Activated CD4-positive, alpha-beta memory T cell treated with anti-CD3 and anti-CD28 coated beads, Interleukin-2, amount 10 ng/mL, durations not matched to agents 7 days and 5 days (primary cell): ENCODE measurements at regions not wholly inside any gene's neighbourhood (a gene's known extent, or its start where the extent isn't known, plus 50 kb on each side); places are given as distances from the start of the nearest gene placed in this dataset.
"Not testable (repeated sequence)": the region's sequence is repeated elsewhere in the genome, so short reads cannot be mapped to it uniquely, and the experiment has no call there.

Experiments
- CTCF ChIA-PET: fragments of 350-600 bp; sonication (Branson Sonifier 250); formaldehyde crosslinking; loops from one replicate; lab custom pipeline; 2021; ENCODE audit warnings: antibody characterized with exemption, inconsistent platforms; lab: Charles Lee
- POLR2A ChIA-PET: fragments of 350-600 bp; sonication (Branson Sonifier 250); formaldehyde crosslinking; loops from one replicate; lab custom pipeline; 2021; ENCODE audit warnings: antibody characterized with exemption; lab: Charles Lee
- DNase-seq: peaks from one replicate; pipeline ENCODE4 v3.0.0-alpha.2; 2020
- H3K27ac Mint-ChIP-seq: one replicate; pipeline ENCODE4 v1.8.0; 2021; ENCODE audit warnings: mild to moderate bottlenecking, mixed read lengths
- H3K27me3 Mint-ChIP-seq: one replicate; pipeline ENCODE4 v1.8.0; 2021; ENCODE audit warnings: mixed read lengths
- H3K36me3 Mint-ChIP-seq: one replicate; pipeline ENCODE4 v1.8.0; 2021; ENCODE audit warnings: low read depth, mixed read lengths
- H3K4me1 Mint-ChIP-seq: one replicate; pipeline ENCODE4 v1.8.0; 2021; ENCODE audit warnings: mixed read lengths
- H3K4me3 Mint-ChIP-seq: one replicate; pipeline ENCODE4 v1.8.0; 2021; ENCODE audit warnings: mild to moderate bottlenecking, mixed read lengths
- H3K9me3 Mint-ChIP-seq: one replicate; pipeline ENCODE4 v1.8.0; 2021; ENCODE audit warnings: mixed read lengths

GRCh38 chr2:16067037-16067406 is 126.7 kb downstream of the MYCN start:
- Mint-ChIP-seq H3K27ac (no peak overlapping the region), H3K4me3 (no peak overlapping the region), H3K9me3 (peaks cover 13% of the 10 kb centered on the region), H3K36me3 (no peaks in the 10 kb centered on the region), H3K27me3 (no peaks in the 10 kb centered on the region), H3K4me1 (no peaks in the 10 kb centered on the region)
- CTCF ChIA-PET: no interaction called here
- POLR2A ChIA-PET: no interaction called here
- DNase-seq: no peak

DNA sequence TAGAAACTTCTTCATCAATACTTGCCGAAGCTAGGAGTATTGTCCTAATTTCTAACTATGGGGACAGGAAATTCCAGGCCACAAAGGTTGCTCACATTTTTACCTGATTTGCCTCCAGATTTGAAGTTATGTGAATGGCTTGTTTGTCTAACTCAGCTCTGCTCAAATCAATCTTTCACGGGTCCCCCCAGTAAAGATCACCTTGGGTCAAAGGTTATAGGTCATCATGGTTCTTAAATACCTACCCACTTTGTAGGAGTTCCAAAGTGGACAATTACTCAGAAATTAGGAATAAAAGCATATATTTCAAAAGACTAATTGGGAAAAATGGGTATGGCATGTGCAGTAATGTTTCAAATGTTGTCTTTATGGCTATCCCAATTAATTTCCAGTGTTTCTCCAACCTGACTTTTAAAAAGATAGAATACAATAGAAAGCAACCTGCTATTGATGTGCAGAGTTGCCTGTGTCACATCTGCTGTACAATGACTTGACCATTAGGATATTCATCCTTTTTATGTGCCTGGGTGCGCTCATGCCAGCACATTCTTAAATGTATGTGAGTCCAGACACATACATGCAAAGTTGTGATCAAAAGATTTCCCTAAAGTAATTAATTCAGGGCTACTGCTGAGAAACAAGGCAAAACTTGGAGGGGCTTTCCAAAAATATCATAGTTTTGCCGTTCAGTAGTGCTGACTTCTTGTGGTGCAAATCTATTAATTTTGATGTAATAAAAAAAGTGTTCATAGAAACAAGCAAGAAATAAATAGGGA is 126.1 kb downstream of the MYCN start:
- CTCF ChIA-PET: no interaction called here
- POLR2A ChIA-PET: no interaction called here

DNA sequence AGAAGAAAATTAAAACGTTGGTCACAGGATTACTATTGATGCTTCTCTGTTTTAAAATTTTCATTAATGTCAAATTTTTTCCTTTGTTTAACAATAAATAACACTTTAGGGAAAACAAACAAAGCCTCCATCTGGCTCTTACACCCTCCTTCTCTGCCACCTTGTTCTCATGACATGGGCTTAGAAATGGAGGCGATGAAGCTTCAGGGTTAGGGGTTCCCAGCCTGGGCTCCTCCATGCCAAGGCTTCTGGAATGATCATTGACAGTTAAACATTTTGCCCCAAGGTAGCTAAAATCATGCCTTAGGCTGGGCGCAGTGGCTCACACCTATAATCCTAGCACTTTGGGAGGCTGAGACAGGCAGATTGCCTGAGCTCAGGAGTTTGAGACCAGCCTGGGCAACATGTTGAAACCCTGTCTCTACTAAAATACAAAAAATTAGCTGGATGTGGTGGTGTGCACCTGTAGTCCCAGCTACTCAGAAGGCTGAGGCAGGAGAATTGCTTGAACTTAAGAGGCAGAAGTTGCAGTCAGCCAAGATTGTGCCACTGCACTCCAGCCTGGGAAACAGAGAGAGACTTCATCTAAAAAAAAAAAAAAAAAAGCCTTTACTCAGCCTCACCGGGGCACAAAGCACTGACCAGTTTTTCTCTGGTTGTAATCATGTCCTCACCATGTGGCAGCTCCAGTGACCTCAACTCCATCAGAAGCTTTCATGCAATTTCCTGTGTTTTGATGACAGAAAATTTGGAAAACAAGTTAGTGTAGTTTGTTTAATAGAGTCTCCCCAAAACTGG is 125.1 kb downstream of the MYCN start:
- CTCF ChIA-PET, H3K27ac Mint-ChIP-seq, H3K4me3 Mint-ChIP-seq, DNase-seq, POLR2A ChIA-PET, H3K4me1 Mint-ChIP-seq, H3K36me3 Mint-ChIP-seq, H3K27me3 Mint-ChIP-seq: not testable (repeated sequence)
- peaks cover 13% of the 10 kb centered on the region for H3K9me3 Mint-ChIP-seq

More for the DNA sequence above, 126.1 kb downstream of the MYCN start:
- no peaks in the 10 kb centered on the region for H3K27me3 Mint-ChIP-seq
- H3K36me3 Mint-ChIP-seq: no peaks in the 10 kb centered on the region
- H3K4me3 Mint-ChIP-seq: no peak overlapping the region
- no peak for DNase-seq
- peaks cover 13% of the 10 kb centered on the region for H3K9me3 Mint-ChIP-seq
- no peak overlapping the region for H3K27ac Mint-ChIP-seq
- H3K4me1 Mint-ChIP-seq: no peaks in the 10 kb centered on the region

GRCh38 chr2:16064745-16065144 is 124.4 kb downstream of the MYCN start:
- H3K36me3 Mint-ChIP-seq: no peaks in the 10 kb centered on the region
- peaks cover 13% of the 10 kb centered on the region for H3K9me3 Mint-ChIP-seq
- no peak overlapping the region for H3K4me3 Mint-ChIP-seq
- CTCF ChIA-PET: no interaction called here
- no peaks in the 10 kb centered on the region for H3K27me3 Mint-ChIP-seq
- POLR2A ChIA-PET: no interaction called here
- no peak for DNase-seq
- no peak overlapping the region for H3K27ac Mint-ChIP-seq
- H3K4me1 Mint-ChIP-seq: no peaks in the 10 kb centered on the region

DNA sequence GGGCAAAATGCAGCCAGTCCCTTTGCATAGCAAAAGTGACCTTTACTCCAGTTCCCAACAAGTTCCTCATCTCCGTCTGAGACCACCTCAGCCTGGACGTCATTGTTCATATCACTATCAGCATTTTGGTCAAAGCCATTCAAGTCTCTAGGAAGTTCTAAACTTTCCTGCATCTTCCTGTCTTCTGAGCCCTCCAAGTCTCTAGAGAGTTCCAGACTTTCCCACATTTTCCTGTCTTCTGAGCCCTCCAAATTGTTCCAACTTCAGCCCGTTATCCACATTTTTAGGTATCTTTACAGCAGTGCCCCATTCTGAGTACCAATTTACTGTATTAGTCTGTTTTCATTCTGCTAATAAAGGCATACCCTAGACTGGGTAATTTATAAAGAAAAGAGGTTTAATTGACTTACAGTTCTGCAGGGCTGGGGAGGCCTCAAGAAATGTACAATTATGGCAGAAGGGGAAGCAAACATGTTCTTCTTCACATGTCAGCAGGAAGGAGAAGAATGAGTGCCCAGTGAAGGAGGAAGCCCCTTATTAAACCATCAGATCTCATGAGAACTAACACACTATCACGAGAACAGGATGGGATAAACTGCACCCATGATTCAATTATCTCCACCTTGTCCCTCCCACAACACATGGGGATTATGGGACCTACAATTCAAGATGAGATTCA is 123.7 kb downstream of the MYCN start:
- Mint-ChIP-seq H3K4me1 (no peaks in the 10 kb centered on the region), H3K4me3 (no peak overlapping the region)
- POLR2A ChIA-PET: no interaction called here

DNA sequence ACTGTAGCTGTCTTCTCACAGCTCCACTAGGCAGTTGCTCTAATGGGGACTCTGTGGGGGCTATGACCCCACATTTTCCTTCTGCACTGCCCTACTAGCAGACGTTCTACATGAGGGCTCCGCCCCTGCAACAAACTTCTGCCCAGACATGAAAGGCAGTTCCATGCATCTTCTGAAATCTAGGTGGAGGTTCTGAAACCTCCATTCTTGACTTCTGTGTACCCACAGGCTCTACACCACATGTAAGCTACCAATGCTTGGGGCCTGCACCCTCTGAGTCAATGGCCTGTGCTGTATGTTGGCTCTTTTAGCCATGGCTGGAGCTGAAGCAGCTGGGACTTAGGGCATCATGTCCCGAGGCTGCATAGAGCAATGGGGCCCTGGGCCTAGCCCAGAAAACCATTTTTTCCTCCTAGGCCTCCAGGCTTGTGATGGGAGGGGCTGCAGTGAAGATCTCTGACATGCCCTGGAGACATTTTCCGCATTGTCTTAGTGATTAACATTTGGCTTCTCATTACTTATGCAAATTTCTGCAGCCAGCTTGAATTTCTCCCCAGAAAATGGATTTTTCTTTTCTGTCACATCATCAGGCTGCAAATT is 123.0 kb downstream of the MYCN start:
- H3K4me1 Mint-ChIP-seq: no peaks in the 10 kb centered on the region
- ChIA-PET POLR2A (no interaction called here), CTCF (no interaction called here)
- peaks cover 13% of the 10 kb centered on the region for H3K9me3 Mint-ChIP-seq
- H3K36me3 Mint-ChIP-seq: no peaks in the 10 kb centered on the region
- H3K4me3 Mint-ChIP-seq: no peak overlapping the region
- H3K27ac Mint-ChIP-seq: no peak overlapping the region
- no peak for DNase-seq
- no peaks in the 10 kb centered on the region for H3K27me3 Mint-ChIP-seq

More for the DNA sequence above, 123.7 kb downstream of the MYCN start:
- H3K27ac Mint-ChIP-seq: no peak overlapping the region
- CTCF ChIA-PET: no interaction called here
- no peaks in the 10 kb centered on the region for H3K27me3 Mint-ChIP-seq
- H3K36me3 Mint-ChIP-seq: no peaks in the 10 kb centered on the region
- no peak for DNase-seq
- peaks cover 13% of the 10 kb centered on the region for H3K9me3 Mint-ChIP-seq

DNA sequence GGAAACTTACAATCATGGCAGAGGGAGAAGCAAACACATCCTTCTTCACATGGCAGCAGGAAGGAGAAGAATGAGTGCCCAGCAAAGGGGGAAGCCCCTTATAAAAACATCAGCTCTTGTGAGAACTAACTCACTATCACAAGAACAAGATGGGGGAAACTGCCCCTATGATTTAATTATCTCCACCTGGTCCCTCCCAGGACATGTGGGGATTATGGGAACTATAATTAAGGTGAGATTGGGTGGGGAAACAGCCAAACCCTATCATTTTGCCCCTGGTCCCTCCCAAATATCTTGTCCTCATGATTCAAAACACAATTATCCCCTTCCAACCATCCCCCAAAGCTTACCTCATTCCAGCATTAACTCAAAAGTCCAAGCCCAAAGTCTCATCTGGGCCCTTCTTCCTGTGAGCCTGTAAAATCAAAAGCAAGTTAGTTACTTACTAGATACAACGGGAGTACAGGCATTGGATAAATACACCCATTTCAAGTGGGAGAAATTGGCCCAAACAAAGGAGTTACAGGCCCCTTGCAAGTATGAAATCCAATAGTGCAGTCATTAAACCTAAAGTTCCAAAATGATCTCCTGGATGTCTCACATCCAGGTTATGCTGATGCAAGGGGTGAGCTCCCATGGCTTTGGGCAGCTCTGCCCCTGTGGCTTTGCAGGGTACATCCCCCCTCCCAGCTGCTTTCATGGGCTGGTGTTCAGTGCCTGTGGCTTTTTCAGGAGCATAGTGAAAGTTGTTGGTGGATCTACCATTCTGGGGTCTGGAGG is 122.3 kb downstream of the MYCN start:
- ChIA-PET POLR2A (no interaction called here), CTCF (no interaction called here)
- Mint-ChIP-seq H3K27me3 (no peaks in the 10 kb centered on the region), H3K4me1 (no peaks in the 10 kb centered on the region), H3K9me3 (peaks cover 13% of the 10 kb centered on the region), H3K36me3 (no peaks in the 10 kb centered on the region), H3K27ac (no peak overlapping the region), H3K4me3 (no peak overlapping the region)
- DNase-seq: no peak

DNA sequence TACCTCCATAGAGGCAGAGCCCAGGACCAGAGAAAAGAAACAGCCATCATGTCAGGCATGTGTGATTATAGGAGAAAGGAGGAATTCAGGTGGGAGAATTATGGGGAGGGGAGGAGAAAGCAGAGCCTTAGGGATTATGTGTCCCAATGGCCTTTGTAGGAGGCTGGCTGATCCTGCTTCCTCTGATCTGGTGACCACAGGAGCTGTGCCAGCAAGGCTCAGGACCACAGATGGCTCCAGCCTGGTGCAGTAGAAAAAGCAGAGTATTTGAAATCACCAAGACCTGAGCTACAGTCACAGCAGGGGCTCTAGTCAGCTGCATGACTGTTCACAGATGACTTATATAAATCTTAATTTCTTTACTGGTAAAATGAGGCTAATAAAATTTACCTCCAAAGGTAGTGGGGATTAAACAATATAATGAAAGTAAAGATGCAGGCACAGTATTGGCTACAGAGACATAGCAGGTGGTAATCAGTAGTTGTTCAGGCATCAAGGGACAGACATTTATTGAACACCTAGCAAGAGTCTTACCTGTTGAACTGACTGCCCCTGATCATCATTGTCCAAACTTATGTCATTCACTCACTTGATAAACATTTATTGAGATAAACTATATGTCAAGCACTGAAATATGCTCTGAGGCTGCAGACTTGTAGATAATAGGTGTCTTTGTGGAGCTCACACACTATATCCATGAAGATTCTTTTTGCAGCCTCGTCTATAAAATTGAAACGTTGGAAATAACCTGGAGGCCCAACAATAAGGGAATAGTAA is 121.3 kb downstream of the MYCN start:
- ChIA-PET CTCF (no interaction called here), POLR2A (no interaction called here)
- H3K4me3 Mint-ChIP-seq: no peak overlapping the region
- H3K9me3 Mint-ChIP-seq: peaks cover 13% of the 10 kb centered on the region
- no peaks in the 10 kb centered on the region for H3K27me3 Mint-ChIP-seq
- no peak for DNase-seq
- no peak overlapping the region for H3K27ac Mint-ChIP-seq
- H3K36me3 Mint-ChIP-seq: no peaks in the 10 kb centered on the region
- no peaks in the 10 kb centered on the region for H3K4me1 Mint-ChIP-seq

DNA sequence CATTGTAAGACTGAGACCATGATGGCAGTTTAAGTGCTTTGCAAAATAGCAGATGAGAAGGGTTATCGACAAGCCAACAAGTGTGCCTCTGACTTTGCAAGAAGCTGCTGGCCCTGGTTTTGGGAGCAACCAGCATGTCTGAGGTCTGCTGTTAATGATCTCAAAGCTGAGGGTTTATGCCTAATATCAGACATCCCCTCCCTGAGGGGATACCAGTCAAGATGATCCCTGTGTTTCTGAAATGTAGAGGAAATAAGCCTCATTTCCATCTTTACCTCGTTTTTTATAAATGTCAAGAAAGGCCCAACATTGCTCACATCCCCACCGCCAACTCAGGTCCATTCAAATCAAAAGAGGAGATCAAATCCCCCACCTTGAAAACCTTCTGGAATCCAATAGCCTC is 120.6 kb downstream of the MYCN start:
- ChIA-PET CTCF (no interaction called here), POLR2A (no interaction called here)
- H3K4me3 Mint-ChIP-seq: no peak overlapping the region
- no peaks in the 10 kb centered on the region for H3K27me3 Mint-ChIP-seq
- no peaks in the 10 kb centered on the region for H3K4me1 Mint-ChIP-seq
- no peak overlapping the region for H3K27ac Mint-ChIP-seq
- peaks cover 13% of the 10 kb centered on the region for H3K9me3 Mint-ChIP-seq
- H3K36me3 Mint-ChIP-seq: no peaks in the 10 kb centered on the region
- DNase-seq: no peak

DNA sequence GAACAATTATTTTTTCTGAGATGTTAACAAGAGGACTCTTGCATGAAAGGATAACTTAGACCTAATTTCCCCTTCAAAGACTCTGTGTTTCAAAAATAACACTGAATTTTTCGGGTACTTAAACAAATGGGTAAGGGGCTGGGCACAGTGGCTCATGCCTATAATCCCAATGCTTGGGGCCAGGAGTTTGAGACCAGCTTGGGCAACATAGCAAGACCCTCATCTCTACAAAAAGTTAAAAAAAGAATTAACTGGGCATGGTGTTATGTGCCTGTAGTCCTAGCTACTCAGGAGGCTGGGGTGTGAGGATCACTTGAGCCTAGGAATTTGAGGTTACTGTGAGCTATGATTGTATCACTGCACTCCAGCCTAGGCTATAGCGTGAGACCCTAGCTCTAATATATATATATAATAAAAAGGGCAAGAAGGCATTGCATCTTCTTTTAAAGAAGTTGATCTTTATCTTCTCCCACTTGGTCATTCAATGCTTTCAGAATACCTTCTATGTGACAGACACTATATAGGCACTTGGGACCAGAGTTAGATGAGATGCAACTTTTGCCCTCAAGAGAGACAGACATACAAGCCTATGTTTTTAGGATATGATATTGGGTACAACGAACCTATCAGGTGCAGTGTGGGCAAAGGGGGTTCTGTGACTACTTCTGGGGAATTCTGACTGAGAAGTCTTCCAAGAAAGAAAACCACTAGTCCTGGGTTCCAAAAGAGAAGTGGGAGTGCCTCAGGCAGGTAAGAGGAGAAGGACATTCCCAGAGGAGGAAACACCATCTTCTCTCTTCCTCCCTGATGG is 120.0 kb downstream of the MYCN start:
- no peak for DNase-seq
- Mint-ChIP-seq H3K36me3 (no peaks in the 10 kb centered on the region), H3K9me3 (peaks cover 13% of the 10 kb centered on the region), H3K27me3 (no peaks in the 10 kb centered on the region), H3K4me3 (no peak overlapping the region), H3K4me1 (no peaks in the 10 kb centered on the region), H3K27ac (no peak overlapping the region)
- POLR2A ChIA-PET: no interaction called here
- CTCF ChIA-PET: no interaction called here

DNA sequence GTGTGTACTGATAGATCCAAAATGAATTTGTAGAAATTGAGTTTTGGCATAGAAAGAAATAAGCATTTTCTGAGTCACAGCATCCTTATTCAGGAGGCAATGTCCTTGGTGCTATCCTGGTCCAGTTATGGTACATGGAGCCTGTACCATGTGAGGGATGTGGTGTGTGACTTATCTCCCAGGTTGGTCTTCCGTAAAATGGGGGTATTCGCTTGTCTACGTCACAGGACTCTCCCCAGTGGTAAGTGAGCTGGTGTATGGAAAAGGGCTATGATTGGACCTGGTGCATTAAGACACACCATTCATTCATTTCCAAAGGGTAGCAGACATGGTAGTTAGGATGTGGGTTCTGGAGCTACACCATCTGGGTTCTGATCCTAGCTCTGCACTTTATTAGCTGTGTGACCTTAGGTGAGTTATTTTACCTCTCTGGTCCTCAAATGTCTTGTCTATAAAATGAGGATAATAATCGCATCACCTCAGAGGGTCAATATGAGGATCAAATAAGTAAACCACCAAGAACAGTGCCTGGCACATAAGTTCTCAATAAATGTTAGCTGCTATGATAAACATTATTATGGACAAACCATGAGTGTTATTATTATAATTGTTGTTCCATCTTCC is 119.2 kb downstream of the MYCN start:
- Mint-ChIP-seq H3K4me3 (no peak overlapping the region), H3K27me3 (no peaks in the 10 kb centered on the region), H3K36me3 (no peaks in the 10 kb centered on the region), H3K9me3 (peaks cover 13% of the 10 kb centered on the region), H3K4me1 (no peaks in the 10 kb centered on the region), H3K27ac (no peak overlapping the region)
- ChIA-PET CTCF (no interaction called here), POLR2A (no interaction called here)
- DNase-seq: no peak
